Gastrocnemius medialis (tissue), 4 donors: ENCODE measurements at regions not wholly inside any gene's neighbourhood (a gene's known extent, or its start where the extent isn't known, plus 50 kb on each side); places are given as distances from the start of the nearest gene placed in this dataset.
"Not testable (repeated sequence)": the region's sequence is repeated elsewhere in the genome, so short reads cannot be mapped to it uniquely, and the experiment has no call there.

Experiments
- ATAC-seq, 2 donors: fragments of 150-250 bp; one replicate each; pipeline ENCODE4 v1.9.1; 2016
- DNase-seq, 2 donors: peaks; one replicate each; pipeline ENCODE4 v3.0.0-alpha.2; 2019
- H3K27ac ChIP-seq, 4 donors: fragments of 200-600 bp; sonication (generic); 1 replicate in 1 of 4; 2 replicates in 3 of 4; pipeline ENCODE4 v1.5.1; 2016 to 2018; ENCODE audit warnings: mild to moderate bottlenecking in 2 of 4, moderate library complexity in 1 of 4
- H3K27me3 ChIP-seq, 3 donors: fragments of 200-600 bp; sonication (generic) in 2 of 3; 1 replicate in 1 of 3; 2 replicates in 2 of 3; pipeline versions ENCODE4 v1.5.1 to v1.6.0; 2016 to 2019; ENCODE audit warnings: mild to moderate bottlenecking in 1 of 3, moderate library complexity in 1 of 3
- H3K36me3 ChIP-seq, 2 donors: fragments of 200-600 bp; sonication (generic) in 1 of 2; one replicate each; pipeline ENCODE4 v1.5.1; 2017 to 2018
- H3K4me1 ChIP-seq, 2 donors: fragments of 200-600 bp; sonication (generic) in 1 of 2; one replicate each; pipeline ENCODE4 v1.5.1; 2016 to 2017; ENCODE audit warnings: mild to moderate bottlenecking in 2 of 2
- H3K4me3 ChIP-seq, 4 donors: fragments of 200-600 bp; sonication (generic) in 3 of 4; 1 replicate in 1 of 4; 2 replicates in 3 of 4; pipeline ENCODE4 v1.5.1; 2016 to 2019; ENCODE audit warnings: mild to moderate bottlenecking in 2 of 4
- H3K9me3 ChIP-seq, 3 donors: fragments of 200-600 bp; sonication (generic) in 2 of 3; 1 replicate in 1 of 3; 2 replicates in 2 of 3; pipeline ENCODE4 v1.5.1; 2016 to 2019
- POLR2A ChIP-seq, 2 donors: fragments of 450-650 bp; IDR thresholded peaks; one replicate each; pipeline ENCODE4 v1.6.1; 2017; ENCODE audit warnings: antibody characterized with exemption in 2 of 2, mild to moderate bottlenecking in 2 of 2, moderate library complexity in 2 of 2
- in situ Hi-C, 4 donors: fragments of 200-750 bp; cut with MboI; loops; one replicate each; pipeline versions ENCODE4 v1.15.0 to v1.8.0; 2017; ENCODE audit warnings: low sequenced_read_pairs in 4 of 4
- intact Hi-C: fragments of 100-400 bp; cut with DNase I; formaldehyde crosslinking; loops from one replicate; pipeline ENCODE4 v1.15.1; 2023; ENCODE audit warnings: low total_unique reads
- TF ChIP-seq, protein P1 (sequence below), 5 experiments: fragments of 450-650 bp in 3 of 5; fragments of 200-600 bp in 2 of 5; sonication (generic) in 2 of 5; IDR thresholded peaks in 4 of 5; conservative IDR thresholded peaks in 1 of 5; 1 replicate in 4 of 5; 2 replicates in 1 of 5; pipeline ENCODE4 v1.5.1; 2016 to 2019; ENCODE audit warnings: antibody characterized with exemption in 5 of 5, mild to moderate bottlenecking in 3 of 5, moderate library complexity in 3 of 5

DNA sequence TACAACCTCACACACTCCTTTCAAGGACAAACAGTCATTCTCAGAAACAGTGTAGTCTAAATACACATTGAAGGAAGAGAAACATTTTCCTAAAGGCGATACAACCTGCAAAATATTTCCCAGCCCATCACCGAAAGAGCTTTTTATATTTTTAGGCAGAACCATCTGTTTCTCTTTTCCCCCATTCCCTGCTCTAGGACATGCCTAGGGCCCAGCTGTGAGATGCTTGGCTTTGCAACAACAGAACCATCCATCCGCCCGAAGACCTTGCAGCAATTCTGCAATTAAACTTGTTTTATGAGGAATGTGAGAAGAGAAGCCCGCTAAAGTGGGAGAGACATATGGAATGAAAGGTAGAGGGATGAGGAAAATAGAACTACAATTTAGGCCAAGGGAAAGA, 105.6 kb upstream of the RFX8 start:
- ATAC-seq (no peak), DNase-seq (no peak)
- H3K4me1 ChIP-seq, result peaks cover 0 to 3% of the 10 kb centered on the region in 2 donors
- in situ Hi-C loops, result no loop called here
- no peaks in the 10 kb centered on the region for H3K36me3 ChIP-seq
- H3K27ac ChIP-seq, result no peak overlapping the region
- intact Hi-C loops, result no loop called here
- H3K9me3 ChIP-seq, result no peaks in the 10 kb centered on the region
- no peaks in the 10 kb centered on the region for H3K27me3 ChIP-seq
- no peak overlapping the region for H3K4me3 ChIP-seq
- TF ChIP-seq, protein P1, sequence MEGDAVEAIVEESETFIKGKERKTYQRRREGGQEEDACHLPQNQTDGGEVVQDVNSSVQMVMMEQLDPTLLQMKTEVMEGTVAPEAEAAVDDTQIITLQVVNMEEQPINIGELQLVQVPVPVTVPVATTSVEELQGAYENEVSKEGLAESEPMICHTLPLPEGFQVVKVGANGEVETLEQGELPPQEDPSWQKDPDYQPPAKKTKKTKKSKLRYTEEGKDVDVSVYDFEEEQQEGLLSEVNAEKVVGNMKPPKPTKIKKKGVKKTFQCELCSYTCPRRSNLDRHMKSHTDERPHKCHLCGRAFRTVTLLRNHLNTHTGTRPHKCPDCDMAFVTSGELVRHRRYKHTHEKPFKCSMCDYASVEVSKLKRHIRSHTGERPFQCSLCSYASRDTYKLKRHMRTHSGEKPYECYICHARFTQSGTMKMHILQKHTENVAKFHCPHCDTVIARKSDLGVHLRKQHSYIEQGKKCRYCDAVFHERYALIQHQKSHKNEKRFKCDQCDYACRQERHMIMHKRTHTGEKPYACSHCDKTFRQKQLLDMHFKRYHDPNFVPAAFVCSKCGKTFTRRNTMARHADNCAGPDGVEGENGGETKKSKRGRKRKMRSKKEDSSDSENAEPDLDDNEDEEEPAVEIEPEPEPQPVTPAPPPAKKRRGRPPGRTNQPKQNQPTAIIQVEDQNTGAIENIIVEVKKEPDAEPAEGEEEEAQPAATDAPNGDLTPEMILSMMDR (IDR thresholded peaks at IDR 0.05 in 4 of 5, conservative IDR thresholded peaks at IDR 0.05 in 1 of 5), result no peak
- TF ChIP-seq POLR2A (IDR thresholded peaks at IDR 0.05), result no peak

DNA sequence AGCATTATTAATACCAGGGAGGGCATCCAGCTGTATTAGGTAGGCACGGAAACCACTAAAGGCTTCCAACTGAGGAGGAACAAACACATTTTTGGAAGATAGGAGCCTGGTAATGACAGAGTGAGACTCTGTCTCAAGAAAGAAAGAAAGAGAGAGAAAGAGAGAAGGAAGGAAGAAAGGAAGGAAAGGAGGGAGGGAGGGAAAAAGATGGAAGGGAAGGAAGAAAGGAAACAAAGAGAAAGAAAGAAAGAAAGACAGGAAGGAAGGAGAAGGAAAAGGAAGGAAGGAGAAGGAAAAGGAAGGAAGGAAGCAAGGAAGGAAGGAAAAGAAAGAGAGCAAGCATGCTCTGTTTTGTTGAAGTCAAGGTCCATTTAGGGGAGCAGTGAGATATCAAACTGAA, 103.8 kb upstream of the RFX8 start:
- H3K9me3 ChIP-seq, result no peaks in the 10 kb centered on the region
- TF ChIP-seq, protein P1 (IDR thresholded peaks at IDR 0.05 in 4 of 5, conservative IDR thresholded peaks at IDR 0.05 in 1 of 5), result no peak
- TF ChIP-seq POLR2A (IDR thresholded peaks at IDR 0.05), result no peak
- intact Hi-C loops (no loop called here), in situ Hi-C loops (no loop called here)
- H3K27ac ChIP-seq, result no peak overlapping the region
- H3K4me3 ChIP-seq, result no peak overlapping the region
- ATAC-seq (no peak), DNase-seq (no peak)
- no peaks in the 10 kb centered on the region for H3K27me3 ChIP-seq
- H3K36me3 ChIP-seq, result no peaks in the 10 kb centered on the region
- peaks cover 0 to 3% of the 10 kb centered on the region in 2 donors for H3K4me1 ChIP-seq

DNA sequence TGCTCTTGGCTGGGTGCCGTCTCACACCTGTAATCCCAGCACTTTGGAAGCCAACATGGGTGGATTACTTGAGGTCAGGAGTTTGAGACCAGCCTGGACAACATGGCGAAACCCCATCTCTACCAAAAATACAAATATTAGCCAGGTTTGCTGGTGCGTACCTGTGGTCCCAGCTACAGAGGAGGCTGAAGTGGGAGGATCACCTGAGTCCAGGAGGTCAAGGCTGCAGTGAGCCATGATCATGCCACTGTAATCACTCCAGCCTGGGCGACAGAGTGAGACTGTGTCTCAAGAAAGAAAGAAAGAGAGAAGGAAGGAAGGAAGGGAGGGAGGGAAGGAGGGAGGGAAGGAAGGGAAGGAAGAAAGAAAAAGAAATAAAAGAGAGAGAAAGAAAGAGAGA, 103.2 kb upstream of the RFX8 start:
- in situ Hi-C loops, H3K4me1 ChIP-seq, intact Hi-C loops, H3K36me3 ChIP-seq, H3K27ac ChIP-seq, DNase-seq, H3K27me3 ChIP-seq, ATAC-seq, H3K4me3 ChIP-seq, H3K9me3 ChIP-seq: not testable (repeated sequence)

DNA sequence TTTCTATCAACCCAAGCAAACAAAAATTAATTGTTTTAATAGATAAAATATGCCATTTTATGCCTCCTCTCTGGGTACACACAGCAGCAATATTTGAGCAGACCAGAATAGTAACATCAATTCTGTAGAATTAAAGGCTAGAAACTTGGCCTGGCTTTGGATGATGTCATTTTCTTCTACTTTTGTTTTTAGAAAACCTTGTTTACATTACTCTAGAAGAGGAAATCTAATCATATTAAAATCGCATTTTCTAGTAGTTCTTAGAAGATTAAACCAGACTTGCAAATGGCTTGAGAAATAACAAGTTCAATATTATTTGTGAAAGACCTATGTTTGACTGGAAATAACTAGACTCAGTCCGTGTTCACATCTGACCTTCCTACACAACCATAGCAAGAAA, 102.3 kb upstream of the RFX8 start:
- no peaks in the 10 kb centered on the region for H3K27me3 ChIP-seq
- TF ChIP-seq POLR2A (IDR thresholded peaks at IDR 0.05), result no peak
- TF ChIP-seq, protein P1 (IDR thresholded peaks at IDR 0.05 in 4 of 5, conservative IDR thresholded peaks at IDR 0.05 in 1 of 5), result no peak
- ATAC-seq, result no peak
- no peaks in the 10 kb centered on the region for H3K9me3 ChIP-seq
- intact Hi-C loops (no loop called here), in situ Hi-C loops (no loop called here)
- no peaks in the 10 kb centered on the region for H3K36me3 ChIP-seq
- H3K4me3 ChIP-seq, result no peak overlapping the region
- H3K27ac ChIP-seq, result no peak overlapping the region
- peaks cover 0 to 3% of the 10 kb centered on the region in 2 donors for H3K4me1 ChIP-seq
- DNase-seq, result no peak

DNA sequence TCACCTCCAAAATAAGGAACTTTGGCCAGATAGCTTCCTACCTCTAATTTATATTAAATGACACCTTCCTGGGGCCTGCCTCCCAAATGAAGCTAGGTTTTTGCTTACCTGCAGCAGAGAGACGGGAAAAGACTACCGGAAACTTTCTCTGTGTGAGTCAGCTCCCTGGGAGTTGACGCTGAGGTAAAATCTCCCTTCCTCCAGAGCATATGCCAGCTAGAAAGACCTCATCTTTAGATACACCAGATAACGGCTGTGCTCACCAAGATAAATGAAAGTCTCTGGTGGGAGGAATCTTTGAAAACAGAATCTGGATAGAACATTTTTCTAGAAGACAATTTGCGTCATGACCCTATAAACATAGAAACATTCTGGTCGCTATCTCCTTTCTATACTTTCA, 99.7 kb upstream of the RFX8 start:
- Histone ChIP-seq H3K4me1 (peaks cover 0 to 3% of the 10 kb centered on the region in 2 donors), H3K9me3 (no peaks in the 10 kb centered on the region), H3K27me3 (no peaks in the 10 kb centered on the region), H3K4me3 (no peak overlapping the region), H3K36me3 (no peaks in the 10 kb centered on the region), H3K27ac (no peak overlapping the region)
- TF ChIP-seq, protein P1 (IDR thresholded peaks at IDR 0.05 in 4 of 5, conservative IDR thresholded peaks at IDR 0.05 in 1 of 5), result no peak
- no peak for TF ChIP-seq POLR2A (IDR thresholded peaks at IDR 0.05)
- ATAC-seq, result no peak
- intact Hi-C loops (no loop called here), in situ Hi-C loops (no loop called here)
- DNase-seq, result no peak
